ENCODE measurements at regions not wholly inside any gene's neighbourhood (a gene's known extent, or its start where the extent isn't known, plus 50 kb on each side); places are given as distances from the start of the nearest gene placed in this dataset.
"Not testable (repeated sequence)": the region's sequence is repeated elsewhere in the genome, so short reads cannot be mapped to it uniquely, and the experiment has no call there.

- TF ChIP-seq CTCF (IDR thresholded peaks at IDR 0.05; ENCODE audit: insufficient read depth, low read length, missing control alignments), result no peak
- POLR2A ChIA-PET, result no interaction called here
- CTCF ChIA-PET, result no interaction called here
- no peak overlapping the region for H3K4me3 ChIP-seq (ENCODE audit: low read depth, low read length)
- no peak for DNase-seq (ENCODE audit: low read depth, low spot score)
Observed at GRCh38 chr10:4167216-4167615, 382.2 kb upstream of the KLF6 start.

- no peak overlapping the region for H3K4me3 ChIP-seq (ENCODE audit: low read depth, low read length)
- no peak for DNase-seq (ENCODE audit: low read depth, low spot score)
- CTCF ChIA-PET, result no interaction called here
- TF ChIP-seq CTCF (IDR thresholded peaks at IDR 0.05; ENCODE audit: insufficient read depth, low read length, missing control alignments), result no peak
- POLR2A ChIA-PET, result no interaction called here
Observed at GRCh38 chr10:4162571-4163286, 377.7 kb upstream of the KLF6 start.

- CTCF ChIA-PET, result no interaction called here
Observed at GRCh38 chr10:4159173-4159572, 374.2 kb upstream of the KLF6 start.

GRCh38 chr10:4154191-4154715 is 369.2 kb upstream of the KLF6 start:
- ChIA-PET POLR2A (no interaction called here), CTCF (interaction anchor here (0.6 kb wide), 1 partner anchor 20 kb away, joined by 3 read pairs; no protein-coding TSS in a partner anchor)

More at GRCh38 chr10:4159173-4159572, 374.2 kb upstream of the KLF6 start:
- no peak for DNase-seq (ENCODE audit: low read depth, low spot score)
- H3K4me3 ChIP-seq (ENCODE audit: low read depth, low read length), result no peak overlapping the region
- POLR2A ChIA-PET, result no interaction called here
- no peak for TF ChIP-seq CTCF (IDR thresholded peaks at IDR 0.05; ENCODE audit: insufficient read depth, low read length, missing control alignments)

GRCh38 chr10:4151466-4151865 is 366.5 kb upstream of the KLF6 start:
- ChIA-PET POLR2A (no interaction called here), CTCF (no interaction called here)
- no peak for DNase-seq (ENCODE audit: low read depth, low spot score)
- no peak overlapping the region for H3K4me3 ChIP-seq (ENCODE audit: low read depth, low read length)
- no peak for TF ChIP-seq CTCF (IDR thresholded peaks at IDR 0.05; ENCODE audit: insufficient read depth, low read length, missing control alignments)

More at GRCh38 chr10:4154191-4154715, 369.2 kb upstream of the KLF6 start:
- no peak overlapping the region for H3K4me3 ChIP-seq (ENCODE audit: low read depth, low read length)
- TF ChIP-seq CTCF (IDR thresholded peaks at IDR 0.05; ENCODE audit: insufficient read depth, low read length, missing control alignments), result no peak
- DNase-seq (ENCODE audit: low read depth, low spot score), result no peak

GRCh38 chr10:4150676-4151075 is 365.7 kb upstream of the KLF6 start:
- POLR2A ChIA-PET, result no interaction called here
- CTCF ChIA-PET, result no interaction called here
- no peak for TF ChIP-seq CTCF (IDR thresholded peaks at IDR 0.05; ENCODE audit: insufficient read depth, low read length, missing control alignments)
- no peak for DNase-seq (ENCODE audit: low read depth, low spot score)
- no peak overlapping the region for H3K4me3 ChIP-seq (ENCODE audit: low read depth, low read length)

GRCh38 chr10:4149460-4149859 is 364.5 kb upstream of the KLF6 start:
- POLR2A ChIA-PET; DNase-seq (ENCODE audit: low read depth, low spot score); CTCF ChIA-PET; H3K4me3 ChIP-seq (ENCODE audit: low read depth, low read length): not testable (repeated sequence)

Measured in AG04449 (cell line).